ENCODE measurements at regions not wholly inside any gene's neighbourhood (a gene's known extent, or its start where the extent isn't known, plus 50 kb on each side); places are given as distances from the start of the nearest gene placed in this dataset.

DNA sequence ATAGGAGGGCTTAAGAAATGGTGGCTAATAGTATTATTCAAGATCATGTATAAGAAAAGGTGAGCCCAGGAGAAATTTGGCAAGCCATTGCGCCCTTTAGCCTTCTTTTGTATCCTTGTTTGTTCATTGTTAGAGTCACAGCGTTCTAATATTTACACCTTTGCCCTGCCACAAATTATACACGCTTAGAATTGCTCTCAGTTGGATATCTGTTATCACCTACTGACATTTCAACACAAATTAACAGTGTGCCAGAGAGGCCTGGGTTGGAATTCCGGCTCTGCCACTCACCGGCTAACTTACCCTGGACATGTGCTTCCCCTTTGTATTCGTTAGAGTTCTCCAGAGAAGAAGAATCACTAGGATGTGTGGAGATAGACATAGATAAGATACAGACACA is 148.7 kb upstream of the KIT start:
- DNase-seq, result no peak
- no peaks in the 10 kb centered on the region for H3K36me3 ChIP-seq
- TF ChIP-seq, protein P1, sequence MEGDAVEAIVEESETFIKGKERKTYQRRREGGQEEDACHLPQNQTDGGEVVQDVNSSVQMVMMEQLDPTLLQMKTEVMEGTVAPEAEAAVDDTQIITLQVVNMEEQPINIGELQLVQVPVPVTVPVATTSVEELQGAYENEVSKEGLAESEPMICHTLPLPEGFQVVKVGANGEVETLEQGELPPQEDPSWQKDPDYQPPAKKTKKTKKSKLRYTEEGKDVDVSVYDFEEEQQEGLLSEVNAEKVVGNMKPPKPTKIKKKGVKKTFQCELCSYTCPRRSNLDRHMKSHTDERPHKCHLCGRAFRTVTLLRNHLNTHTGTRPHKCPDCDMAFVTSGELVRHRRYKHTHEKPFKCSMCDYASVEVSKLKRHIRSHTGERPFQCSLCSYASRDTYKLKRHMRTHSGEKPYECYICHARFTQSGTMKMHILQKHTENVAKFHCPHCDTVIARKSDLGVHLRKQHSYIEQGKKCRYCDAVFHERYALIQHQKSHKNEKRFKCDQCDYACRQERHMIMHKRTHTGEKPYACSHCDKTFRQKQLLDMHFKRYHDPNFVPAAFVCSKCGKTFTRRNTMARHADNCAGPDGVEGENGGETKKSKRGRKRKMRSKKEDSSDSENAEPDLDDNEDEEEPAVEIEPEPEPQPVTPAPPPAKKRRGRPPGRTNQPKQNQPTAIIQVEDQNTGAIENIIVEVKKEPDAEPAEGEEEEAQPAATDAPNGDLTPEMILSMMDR (IDR thresholded peaks at IDR 0.05; ENCODE audit: low read depth, low read length), result no peak
- no peak overlapping the region for H3K27ac ChIP-seq
- no peak overlapping the region for H3K4me3 ChIP-seq (ENCODE audit: low read depth, low read length)
- H3K9me3 ChIP-seq (ENCODE audit: severe bottlenecking), result peaks cover 5% of the 10 kb centered on the region
- H3K27me3 ChIP-seq (ENCODE audit: insufficient read depth, low read depth, severe bottlenecking), result peaks cover 16% of the 10 kb centered on the region

DNA sequence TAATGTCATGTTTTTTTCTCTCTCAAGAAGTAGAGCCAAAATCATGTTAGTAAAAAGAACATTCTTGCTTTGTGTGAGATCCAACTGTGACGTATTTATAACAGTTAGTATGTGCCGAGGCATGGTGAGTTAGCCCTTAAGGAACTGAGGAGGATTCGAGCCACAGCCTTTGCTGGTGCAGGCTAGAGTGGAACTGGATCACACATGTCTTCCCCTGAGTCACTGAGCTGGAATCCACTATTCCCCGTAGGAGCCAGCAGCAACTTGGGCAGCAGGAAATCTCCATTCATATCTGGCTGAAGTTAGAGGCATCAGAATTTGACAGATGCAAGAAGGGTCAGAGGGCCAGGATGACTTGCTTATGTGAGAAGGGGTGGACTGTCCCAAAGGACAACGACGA is 144.6 kb upstream of the KIT start:
- Histone ChIP-seq H3K36me3 (no peaks in the 10 kb centered on the region), H3K9me3 (ENCODE audit: severe bottlenecking) (no peaks in the 10 kb centered on the region), H3K4me3 (ENCODE audit: low read depth, low read length) (no peak overlapping the region), H3K27me3 (ENCODE audit: insufficient read depth, low read depth, severe bottlenecking) (peaks cover 16% of the 10 kb centered on the region), H3K27ac (no peak overlapping the region)
- no peak for DNase-seq
- TF ChIP-seq, protein P1 (IDR thresholded peaks at IDR 0.05; ENCODE audit: low read depth, low read length), result no peak

- Histone ChIP-seq H3K36me3 (no peaks in the 10 kb centered on the region), H3K27ac (no peak overlapping the region), H3K9me3 (ENCODE audit: severe bottlenecking) (no peaks in the 10 kb centered on the region), H3K27me3 (ENCODE audit: insufficient read depth, low read depth, severe bottlenecking) (peaks cover 16% of the 10 kb centered on the region), H3K4me3 (ENCODE audit: low read depth, low read length) (no peak overlapping the region)
- TF ChIP-seq, protein P1 (IDR thresholded peaks at IDR 0.05; ENCODE audit: low read depth, low read length), result no peak
- DNase-seq, result no peak
Measured at GRCh38 chr4:54513741-54514140, 144.0 kb upstream of the KIT start.

GRCh38 chr4:54516556-54517215 is 141.1 kb upstream of the KIT start:
- TF ChIP-seq, protein P1 (IDR thresholded peaks at IDR 0.05; ENCODE audit: low read depth, low read length), result no peak
- Histone ChIP-seq H3K36me3 (no peaks in the 10 kb centered on the region), H3K4me3 (ENCODE audit: low read depth, low read length) (no peak overlapping the region), H3K9me3 (ENCODE audit: severe bottlenecking) (no peaks in the 10 kb centered on the region), H3K27me3 (ENCODE audit: insufficient read depth, low read depth, severe bottlenecking) (peaks cover 9% of the 10 kb centered on the region), H3K27ac (no peak overlapping the region)
- DNase-seq, result no peak

- Histone ChIP-seq H3K27me3 (ENCODE audit: insufficient read depth, low read depth, severe bottlenecking) (no peaks in the 10 kb centered on the region), H3K36me3 (no peaks in the 10 kb centered on the region), H3K4me3 (ENCODE audit: low read depth, low read length) (no peak overlapping the region), H3K9me3 (ENCODE audit: severe bottlenecking) (no peaks in the 10 kb centered on the region), H3K27ac (no peak overlapping the region)
- TF ChIP-seq, protein P1 (IDR thresholded peaks at IDR 0.05; ENCODE audit: low read depth, low read length), result no peak
- no peak for DNase-seq
Measured at GRCh38 chr4:54517781-54518444, 139.8 kb upstream of the KIT start.
